ENCODE measurements at regions not wholly inside any gene's neighbourhood (a gene's known extent, or its start where the extent isn't known, plus 50 kb on each side); places are given as distances from the start of the nearest gene placed in this dataset.

GRCh38 chr3:21357241-21357640 is 393.8 kb downstream of the ZNF385D start:
- ATAC-seq (no peak), DNase-seq (no peak)
- no peaks in the 10 kb centered on the region for H3K4me1 ChIP-seq
- no peak overlapping the region for H3K27ac ChIP-seq
- H3K27me3 ChIP-seq, result no peaks in the 10 kb centered on the region
- no peak overlapping the region for H3K4me3 ChIP-seq
- intact Hi-C loops (cut with DNase I), result no loop called here
- H3K9me3 ChIP-seq, result peaks cover 0 to 11% of the 10 kb centered on the region in 2 donors
- no peak for TF ChIP-seq CTCF (IDR thresholded peaks at IDR 0.05)
- no peaks in the 10 kb centered on the region for H3K36me3 ChIP-seq

GRCh38 chr3:21356402-21356801 is 394.6 kb downstream of the ZNF385D start:
- no peak for TF ChIP-seq CTCF (IDR thresholded peaks at IDR 0.05)
- H3K27me3 ChIP-seq, result no peaks in the 10 kb centered on the region
- H3K4me1 ChIP-seq, result no peaks in the 10 kb centered on the region
- no peak for ATAC-seq
- H3K4me3 ChIP-seq, result no peak overlapping the region
- intact Hi-C loops (cut with DNase I), result no loop called here
- H3K9me3 ChIP-seq, result peaks cover 0 to 11% of the 10 kb centered on the region in 2 donors
- no peak overlapping the region for H3K27ac ChIP-seq
- no peak for DNase-seq
- H3K36me3 ChIP-seq, result no peaks in the 10 kb centered on the region

GRCh38 chr3:21345382-21345976 is 405.5 kb downstream of the ZNF385D start:
- H3K36me3 ChIP-seq, result no peaks in the 10 kb centered on the region
- no peaks in the 10 kb centered on the region for H3K27me3 ChIP-seq
- ATAC-seq (no peak), DNase-seq (no peak)
- no peak overlapping the region for H3K4me3 ChIP-seq
- intact Hi-C loops (cut with DNase I), result no loop called here
- TF ChIP-seq CTCF (IDR thresholded peaks at IDR 0.05), result no peak
- no peaks in the 10 kb centered on the region for H3K4me1 ChIP-seq
- H3K27ac ChIP-seq, result no peak overlapping the region
- no peaks in the 10 kb centered on the region for H3K9me3 ChIP-seq

- DNase-seq, result no peak
- ATAC-seq, result no peak
- Histone ChIP-seq H3K4me1 (no peaks in the 10 kb centered on the region), H3K27ac (no peak overlapping the region), H3K4me3 (no peak overlapping the region), H3K36me3 (no peaks in the 10 kb centered on the region), H3K9me3 (no peaks in the 10 kb centered on the region), H3K27me3 (no peaks in the 10 kb centered on the region)
- TF ChIP-seq CTCF (IDR thresholded peaks at IDR 0.05), result no peak
- intact Hi-C loops (cut with DNase I), result no loop called here
These were observed 419.2 kb downstream of the ZNF385D start for GRCh38 chr3:21331857-21332256.

- H3K27ac ChIP-seq, result no peak overlapping the region
- TF ChIP-seq CTCF (IDR thresholded peaks at IDR 0.05), result no peak
- H3K4me3 ChIP-seq, result no peak overlapping the region
- H3K27me3 ChIP-seq, result no peaks in the 10 kb centered on the region
- H3K9me3 ChIP-seq, result no peaks in the 10 kb centered on the region
- DNase-seq (no peak), ATAC-seq (no peak)
- no peaks in the 10 kb centered on the region for H3K4me1 ChIP-seq
- intact Hi-C loops (cut with DNase I), result no loop called here
- no peaks in the 10 kb centered on the region for H3K36me3 ChIP-seq
These were observed 419.7 kb downstream of the ZNF385D start for GRCh38 chr3:21331321-21331720.

Data from left lung (tissue), 4 donors.